T-helper 2 cell treated with Interferon-gamma antibody and Interleukin-4, amounts not matched to agents 5 μg/mL and 100 μg/mL, for 36 hours (primary cell): ENCODE measurements at regions not wholly inside any gene's neighbourhood (a gene's known extent, or its start where the extent isn't known, plus 50 kb on each side); places are given as distances from the start of the nearest gene placed in this dataset.

Experiments
- DNase-seq: peaks from one replicate; pipeline ENCODE4 v3.0.0; 2021; ENCODE audit warnings: low spot score
- H3K27ac Mint-ChIP-seq: one replicate; pipeline ENCODE4 v1.8.0; 2021; ENCODE audit warnings: mild to moderate bottlenecking, mixed read lengths
- H3K27me3 Mint-ChIP-seq: one replicate; pipeline ENCODE4 v1.8.0; 2021; ENCODE audit warnings: low read depth, mixed read lengths
- H3K36me3 Mint-ChIP-seq: one replicate; pipeline ENCODE4 v1.8.0; 2021; ENCODE audit warnings: low read depth, mixed read lengths
- H3K4me1 Mint-ChIP-seq: one replicate; pipeline ENCODE4 v1.8.0; 2021; ENCODE audit warnings: low read depth, mixed read lengths
- H3K4me3 Mint-ChIP-seq: one replicate; pipeline ENCODE4 v1.8.0; 2022; ENCODE audit warnings: mild to moderate bottlenecking, moderate library complexity, mixed read lengths
- H3K9me3 Mint-ChIP-seq: one replicate; pipeline ENCODE4 v1.8.0; 2021; ENCODE audit warnings: mixed read lengths

- Mint-ChIP-seq H3K36me3 (no peaks in the 10 kb centered on the region), H3K27ac (no peak overlapping the region), H3K27me3 (no peaks in the 10 kb centered on the region), H3K4me1 (peaks cover 1% of the 10 kb centered on the region), H3K9me3 (peaks cover 8% of the 10 kb centered on the region), H3K4me3 (no peak overlapping the region)
- DNase-seq = no peak
Observed at GRCh38 chr3:15942936-15943335, 145.2 kb upstream of the ANKRD28 start.

GRCh38 chr3:15948388-15948787 is 150.6 kb upstream of the ANKRD28 start:
- H3K9me3 Mint-ChIP-seq = no peaks in the 10 kb centered on the region
- no peak overlapping the region for H3K4me3 Mint-ChIP-seq
- no peak overlapping the region for H3K27ac Mint-ChIP-seq
- H3K4me1 Mint-ChIP-seq = peaks cover 1% of the 10 kb centered on the region
- H3K36me3 Mint-ChIP-seq = no peaks in the 10 kb centered on the region
- no peaks in the 10 kb centered on the region for H3K27me3 Mint-ChIP-seq
- DNase-seq = no peak

DNA sequence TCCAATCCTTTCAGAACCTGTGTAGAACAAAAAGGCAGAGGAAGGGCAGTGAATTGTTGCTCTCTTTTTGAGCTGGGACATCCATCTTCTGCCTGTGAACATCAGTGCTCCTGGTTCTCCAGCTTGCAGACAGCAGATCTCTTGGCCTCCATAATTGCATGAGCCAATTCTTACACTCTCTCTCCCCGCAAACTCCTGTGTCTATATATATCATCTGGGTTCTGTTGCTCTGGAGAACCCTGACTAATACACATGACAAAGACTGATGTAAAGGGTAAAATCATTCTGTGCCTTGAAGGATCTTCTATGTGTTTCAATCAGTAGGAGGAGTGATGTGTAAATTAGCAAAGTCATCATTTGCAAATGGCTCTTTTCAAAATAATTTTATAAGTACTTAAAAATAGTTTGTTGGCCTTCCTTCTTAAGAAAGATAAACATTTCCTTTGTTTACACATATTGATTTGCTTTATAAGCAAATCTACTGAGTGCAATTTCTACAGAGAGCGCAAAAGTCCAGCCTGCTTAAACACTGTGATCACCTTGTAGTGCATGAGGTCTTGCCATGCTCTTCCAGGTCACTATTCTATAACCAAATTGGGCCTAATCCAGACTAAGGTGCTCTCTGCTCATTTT is 154.9 kb upstream of the ANKRD28 start:
- Mint-ChIP-seq H3K36me3 (no peaks in the 10 kb centered on the region), H3K27me3 (peaks cover 2% of the 10 kb centered on the region), H3K9me3 (no peaks in the 10 kb centered on the region), H3K4me3 (no peak overlapping the region), H3K4me1 (no peaks in the 10 kb centered on the region), H3K27ac (no peak overlapping the region)
- DNase-seq = no peak

DNA sequence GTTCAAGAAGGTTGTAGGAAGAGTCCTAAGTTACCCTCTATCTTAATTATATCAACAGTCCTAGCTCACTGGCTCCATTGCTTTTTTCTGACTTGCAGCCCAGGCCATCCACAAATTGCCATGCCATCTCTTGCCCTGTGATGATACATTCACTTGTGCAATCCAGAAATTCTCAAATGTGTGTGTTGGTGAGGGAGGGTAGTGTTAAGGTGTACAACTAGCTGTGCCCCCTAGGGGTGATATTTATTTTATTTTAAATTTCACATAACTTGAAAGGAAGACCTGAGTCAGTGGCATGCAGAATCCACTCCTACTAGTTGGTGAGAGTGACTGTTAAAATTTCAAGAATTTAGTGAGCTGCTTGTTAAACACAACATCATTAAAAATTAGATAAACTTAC is 156.1 kb upstream of the ANKRD28 start:
- no peaks in the 10 kb centered on the region for H3K9me3 Mint-ChIP-seq
- DNase-seq = no peak
- H3K4me3 Mint-ChIP-seq = no peak overlapping the region
- no peaks in the 10 kb centered on the region for H3K36me3 Mint-ChIP-seq
- H3K4me1 Mint-ChIP-seq = no peaks in the 10 kb centered on the region
- H3K27ac Mint-ChIP-seq = no peak overlapping the region
- H3K27me3 Mint-ChIP-seq = peaks cover 2% of the 10 kb centered on the region

GRCh38 chr3:15955968-15956367 is 158.2 kb upstream of the ANKRD28 start:
- H3K4me3 Mint-ChIP-seq = no peak overlapping the region
- DNase-seq = no peak
- peaks cover 2% of the 10 kb centered on the region for H3K27me3 Mint-ChIP-seq
- no peak overlapping the region for H3K27ac Mint-ChIP-seq
- H3K4me1 Mint-ChIP-seq = no peaks in the 10 kb centered on the region
- no peaks in the 10 kb centered on the region for H3K36me3 Mint-ChIP-seq
- no peaks in the 10 kb centered on the region for H3K9me3 Mint-ChIP-seq

DNA sequence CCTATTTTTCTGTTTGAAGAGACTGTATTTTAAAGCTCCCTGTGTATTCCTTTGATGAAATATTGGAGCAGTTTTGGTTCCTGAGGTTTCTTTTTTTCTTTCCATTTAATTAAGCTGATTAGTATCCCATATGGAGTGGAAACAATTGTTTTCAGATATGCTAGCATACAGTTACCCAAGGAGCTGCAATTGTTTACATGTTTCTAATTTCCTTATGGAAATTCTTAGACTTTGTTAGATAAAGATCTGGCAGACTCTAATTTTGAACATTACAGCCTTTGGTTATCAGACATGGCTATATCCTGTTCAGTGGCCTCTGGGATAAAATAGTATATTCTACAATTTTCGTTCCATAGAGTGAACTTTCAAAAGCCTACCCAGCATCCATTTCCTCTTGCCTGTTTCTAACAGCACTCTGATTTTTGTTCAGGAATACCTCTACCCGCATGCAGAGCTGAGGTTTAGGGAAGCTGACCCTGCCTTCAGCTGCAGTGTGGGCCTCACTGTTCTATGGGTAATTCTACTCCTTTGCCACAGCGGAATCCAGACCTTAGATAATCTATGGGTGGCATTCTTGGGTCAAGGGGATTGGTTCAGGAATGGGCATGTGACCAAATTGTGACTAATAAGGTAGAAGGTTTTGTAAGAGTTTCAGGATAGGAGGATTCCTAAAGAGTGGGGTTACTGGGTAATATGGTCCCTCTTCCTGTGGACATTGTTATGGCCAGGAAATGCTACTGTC is 161.1 kb upstream of the ANKRD28 start:
- DNase-seq = no peak
- no peaks in the 10 kb centered on the region for H3K9me3 Mint-ChIP-seq
- no peaks in the 10 kb centered on the region for H3K36me3 Mint-ChIP-seq
- no peak overlapping the region for H3K4me3 Mint-ChIP-seq
- peaks cover 4% of the 10 kb centered on the region for H3K27me3 Mint-ChIP-seq
- no peaks in the 10 kb centered on the region for H3K4me1 Mint-ChIP-seq
- H3K27ac Mint-ChIP-seq = no peak overlapping the region

DNA sequence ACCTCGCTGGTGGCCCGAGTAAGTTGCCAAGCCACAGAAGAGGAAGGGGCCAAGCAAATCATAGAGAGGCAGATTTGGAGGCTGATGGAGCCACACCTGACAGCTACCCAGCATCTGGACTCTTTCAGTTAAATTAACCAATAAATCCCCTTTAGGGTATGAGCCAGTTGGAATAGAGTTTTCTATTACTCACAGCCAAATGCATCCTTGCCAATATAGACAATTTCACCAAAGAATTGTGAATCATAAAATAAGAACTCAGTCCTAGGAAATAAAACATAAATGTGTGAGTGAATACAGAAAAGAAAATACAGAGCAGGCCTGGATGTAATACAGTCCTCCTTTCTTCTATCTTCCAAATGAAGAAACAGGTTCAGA is 161.6 kb upstream of the ANKRD28 start:
- no peak overlapping the region for H3K27ac Mint-ChIP-seq
- H3K4me3 Mint-ChIP-seq = no peak overlapping the region
- H3K4me1 Mint-ChIP-seq = no peaks in the 10 kb centered on the region
- no peak for DNase-seq
- H3K36me3 Mint-ChIP-seq = no peaks in the 10 kb centered on the region
- no peaks in the 10 kb centered on the region for H3K9me3 Mint-ChIP-seq
- H3K27me3 Mint-ChIP-seq = peaks cover 4% of the 10 kb centered on the region

DNA sequence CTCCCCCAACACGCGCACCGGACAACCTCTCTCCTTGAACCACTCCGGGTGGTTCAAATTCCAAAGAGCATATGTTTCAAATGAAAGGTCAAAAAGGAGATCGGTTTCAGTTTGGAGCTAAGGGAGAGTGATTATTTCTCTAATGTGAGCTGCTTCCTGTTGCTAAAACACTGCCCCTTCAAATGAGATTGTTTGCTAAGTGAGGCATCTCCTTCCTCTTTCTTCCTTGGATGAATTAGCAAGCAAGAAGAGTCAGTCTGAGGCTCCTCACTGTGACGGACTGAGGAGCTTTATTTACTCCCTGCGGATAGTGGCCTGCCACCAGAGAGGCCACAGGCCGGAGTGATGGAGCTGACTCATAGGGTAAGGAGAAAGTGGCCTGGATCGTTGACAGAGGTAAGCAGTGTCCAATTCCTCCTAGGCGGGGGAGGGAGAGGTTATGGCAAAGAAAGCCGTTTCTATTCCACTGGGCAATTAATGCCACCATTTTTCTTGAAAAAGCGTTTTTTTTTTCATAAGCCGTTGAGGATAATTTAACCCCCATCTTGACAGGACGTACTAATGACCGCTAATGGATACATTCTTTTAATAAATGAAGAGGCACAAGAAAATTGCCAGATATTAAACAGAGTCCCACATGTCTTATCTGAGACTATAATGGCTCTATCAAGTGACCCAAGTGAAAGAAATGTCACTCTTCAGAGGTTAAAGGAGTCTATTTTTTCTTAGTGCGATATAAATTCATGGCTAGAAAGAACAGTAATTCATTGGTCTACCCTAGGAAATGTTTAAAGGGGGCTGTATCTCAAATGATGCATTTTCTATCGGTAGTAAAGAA is 167.0 kb upstream of the ANKRD28 start:
- Mint-ChIP-seq H3K4me1 (no peaks in the 10 kb centered on the region), H3K27me3 (peaks cover 2% of the 10 kb centered on the region), H3K27ac (no peak overlapping the region), H3K36me3 (no peaks in the 10 kb centered on the region), H3K4me3 (no peak overlapping the region), H3K9me3 (no peaks in the 10 kb centered on the region)
- DNase-seq = no peak

GRCh38 chr3:15967577-15967976 is 169.8 kb upstream of the ANKRD28 start:
- Mint-ChIP-seq H3K27me3 (peaks cover 2% of the 10 kb centered on the region), H3K9me3 (no peaks in the 10 kb centered on the region), H3K4me1 (no peaks in the 10 kb centered on the region), H3K36me3 (no peaks in the 10 kb centered on the region), H3K27ac (no peak overlapping the region), H3K4me3 (no peak overlapping the region)
- no peak for DNase-seq

DNA sequence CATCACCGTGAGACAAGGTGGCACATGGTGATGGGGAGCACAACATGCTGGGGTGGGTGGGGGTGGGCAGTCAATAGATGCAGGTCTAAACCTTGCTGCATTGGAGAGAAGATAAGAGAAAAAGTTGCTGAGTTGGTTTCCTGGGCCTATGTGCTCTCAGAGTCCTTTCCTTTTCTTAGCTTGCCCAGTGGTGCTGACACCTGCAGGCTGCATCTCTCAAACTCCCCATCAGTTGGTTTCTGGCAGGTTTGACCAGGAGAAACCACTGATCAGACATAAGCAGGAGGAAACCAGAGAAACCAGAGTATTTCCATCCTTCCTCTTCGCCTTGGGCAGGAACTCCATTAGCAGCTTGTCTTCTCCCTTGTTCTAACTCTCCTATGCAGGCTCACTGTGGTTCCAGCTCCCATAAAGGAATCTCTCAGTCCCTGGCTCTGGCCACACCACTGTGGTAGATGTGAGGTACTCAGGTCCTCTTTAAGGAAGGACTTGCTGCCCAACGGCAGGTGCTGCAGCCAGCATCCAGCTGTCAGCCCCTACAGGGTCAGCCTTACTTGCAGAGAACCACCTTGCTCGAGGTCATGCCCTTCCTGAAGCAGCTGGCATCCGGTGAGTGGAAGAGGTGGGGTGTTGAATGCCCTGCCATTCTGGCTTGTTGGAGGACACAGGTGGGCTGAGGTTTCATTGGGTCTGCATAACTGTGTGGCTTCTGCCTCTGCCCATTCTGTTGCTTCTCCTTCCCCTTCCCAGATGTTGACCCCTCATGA is 172.3 kb upstream of the ANKRD28 start:
- Mint-ChIP-seq H3K9me3 (no peaks in the 10 kb centered on the region), H3K27me3 (no peaks in the 10 kb centered on the region), H3K36me3 (no peaks in the 10 kb centered on the region), H3K4me3 (no peak overlapping the region), H3K4me1 (no peaks in the 10 kb centered on the region), H3K27ac (no peak overlapping the region)
- DNase-seq = no peak

- Mint-ChIP-seq H3K27ac (no peak overlapping the region), H3K4me3 (no peak overlapping the region), H3K36me3 (no peaks in the 10 kb centered on the region), H3K27me3 (peaks cover 2% of the 10 kb centered on the region), H3K9me3 (no peaks in the 10 kb centered on the region), H3K4me1 (no peaks in the 10 kb centered on the region)
- DNase-seq = no peak
Observed at GRCh38 chr3:15973414-15973813, 175.6 kb upstream of the ANKRD28 start.

DNA sequence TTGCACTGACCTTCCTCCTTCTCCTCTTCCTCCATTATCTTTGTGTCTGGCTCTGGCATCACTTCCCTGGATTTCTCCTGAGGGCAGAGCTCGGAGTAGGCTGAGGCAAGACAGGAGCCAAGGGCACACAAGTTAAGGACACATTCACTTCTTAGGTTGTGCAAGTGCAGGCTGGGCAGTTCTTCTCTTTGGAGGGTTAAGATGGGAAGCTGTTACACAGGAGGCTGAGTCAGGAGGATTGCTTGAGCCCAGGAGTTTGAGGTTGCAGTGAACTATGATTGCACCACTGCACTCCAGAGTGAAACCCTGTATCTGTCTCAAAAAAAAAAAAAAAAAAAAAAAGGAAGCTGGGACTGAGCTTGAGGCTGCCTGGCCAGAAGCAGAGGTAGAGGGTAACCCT is 176.2 kb upstream of the ANKRD28 start:
- DNase-seq = no peak
- H3K4me1 Mint-ChIP-seq = no peaks in the 10 kb centered on the region
- no peak overlapping the region for H3K4me3 Mint-ChIP-seq
- no peaks in the 10 kb centered on the region for H3K36me3 Mint-ChIP-seq
- no peak overlapping the region for H3K27ac Mint-ChIP-seq
- H3K27me3 Mint-ChIP-seq = peaks cover 2% of the 10 kb centered on the region
- H3K9me3 Mint-ChIP-seq = no peaks in the 10 kb centered on the region

GRCh38 chr3:15974647-15975046 is 176.9 kb upstream of the ANKRD28 start:
- Mint-ChIP-seq H3K36me3 (no peaks in the 10 kb centered on the region), H3K9me3 (no peaks in the 10 kb centered on the region), H3K27me3 (peaks cover 2% of the 10 kb centered on the region), H3K4me1 (no peaks in the 10 kb centered on the region), H3K27ac (no peak overlapping the region), H3K4me3 (no peak overlapping the region)
- DNase-seq = no peak

GRCh38 chr3:15976524-15976923 is 178.7 kb upstream of the ANKRD28 start:
- Mint-ChIP-seq H3K9me3 (no peaks in the 10 kb centered on the region), H3K4me1 (no peaks in the 10 kb centered on the region), H3K27ac (no peak overlapping the region), H3K27me3 (peaks cover 2% of the 10 kb centered on the region), H3K4me3 (no peak overlapping the region), H3K36me3 (no peaks in the 10 kb centered on the region)
- DNase-seq = no peak
